ENCODE measurements at regions not wholly inside any gene's neighbourhood (a gene's known extent, or its start where the extent isn't known, plus 50 kb on each side); places are given as distances from the start of the nearest gene placed in this dataset.

- no peak overlapping the region for H3K27ac ChIP-seq (ENCODE audit: low read length)
- no peaks in the 10 kb centered on the region for H3K9me3 ChIP-seq
- ChIA-PET CTCF (no interaction called here), POLR2A (no interaction called here)
- no peaks in the 10 kb centered on the region for H3K4me1 ChIP-seq (ENCODE audit: control insufficient read depth in 1 of 2, extremely low read depth in 1 of 2, insufficient read depth in 2 of 2, low read length in 2 of 2)
- Mint-ChIP-seq H3K4me1 (no peaks in the 10 kb centered on the region), H3K4me3 (no peak overlapping the region), H3K36me3 (no peaks in the 10 kb centered on the region), H3K27ac (no peak overlapping the region), H3K9me3 (peaks cover 5 to 19% (median 7%) of the 10 kb centered on the region in 3 donors), H3K27me3 (no peaks in the 10 kb centered on the region)
- no peaks in the 10 kb centered on the region for H3K36me3 ChIP-seq (ENCODE audit: control insufficient read depth in 2 of 2, extremely low read depth in 1 of 2, insufficient read depth in 1 of 2, low read length in 1 of 2)
- ATAC-seq (replicated peaks in 1 of 4) (no peak), DNase-seq (no peak)
- 100% methylated on average over 2 of the region's 4 CpGs for WGBS (ENCODE audit: insufficient coverage)
- H3K4me3 ChIP-seq (ENCODE audit: control insufficient read depth in 1 of 2, extremely low read depth in 1 of 2, low read length in 1 of 2), result no peak overlapping the region
- no peaks in the 10 kb centered on the region for H3K27me3 ChIP-seq (replicated peaks in 1 of 2; ENCODE audit: control insufficient read depth in 2 of 2, extremely low read depth in 1 of 2, insufficient read depth in 2 of 2, low read length in 1 of 2)
Observed at GRCh38 chr4:23572382-23572781, 317.5 kb downstream of the PPARGC1A start.

DNA sequence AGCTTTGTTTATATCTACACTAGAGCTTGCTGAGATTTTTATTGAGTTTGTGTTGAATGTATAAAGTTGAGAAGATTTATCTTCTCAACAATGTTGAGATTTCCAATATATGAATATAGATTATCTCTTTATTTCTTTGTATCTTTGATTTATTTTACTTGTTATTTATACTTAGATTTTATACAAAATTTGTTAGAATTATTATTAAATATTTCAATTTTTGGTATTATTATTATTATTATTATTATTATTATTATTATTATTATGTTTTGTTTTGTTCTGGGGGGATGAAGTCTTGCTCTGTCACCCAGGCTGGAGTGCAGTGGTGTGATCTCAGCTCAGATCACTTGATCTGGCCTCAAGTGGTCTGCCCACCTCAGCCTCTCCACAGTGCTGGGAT, 322.5 kb downstream of the PPARGC1A start:
- H3K4me3 ChIP-seq (ENCODE audit: control insufficient read depth in 1 of 2, extremely low read depth in 1 of 2, low read length in 1 of 2), result no peak overlapping the region
- no peaks in the 10 kb centered on the region for H3K4me1 Mint-ChIP-seq
- ChIA-PET POLR2A (no interaction called here), CTCF (no interaction called here)
- peaks cover 3 to 15% (median 6%) of the 10 kb centered on the region in 3 donors for H3K9me3 Mint-ChIP-seq
- ATAC-seq (replicated peaks in 1 of 4) (no peak), DNase-seq (no peak)
- H3K4me1 ChIP-seq (ENCODE audit: control insufficient read depth in 1 of 2, extremely low read depth in 1 of 2, insufficient read depth in 2 of 2, low read length in 2 of 2), result no peaks in the 10 kb centered on the region
- H3K27ac ChIP-seq (ENCODE audit: low read length), result no peak overlapping the region
- no peaks in the 10 kb centered on the region for H3K36me3 Mint-ChIP-seq
- H3K36me3 ChIP-seq (ENCODE audit: control insufficient read depth in 2 of 2, extremely low read depth in 1 of 2, insufficient read depth in 1 of 2, low read length in 1 of 2), result no peaks in the 10 kb centered on the region
- no peaks in the 10 kb centered on the region for H3K27me3 Mint-ChIP-seq
- no peak overlapping the region for H3K27ac Mint-ChIP-seq
- no peak overlapping the region for H3K4me3 Mint-ChIP-seq
- no peaks in the 10 kb centered on the region for H3K27me3 ChIP-seq (replicated peaks in 1 of 2; ENCODE audit: control insufficient read depth in 2 of 2, extremely low read depth in 1 of 2, insufficient read depth in 2 of 2, low read length in 1 of 2)
- H3K9me3 ChIP-seq, result no peaks in the 10 kb centered on the region

DNA sequence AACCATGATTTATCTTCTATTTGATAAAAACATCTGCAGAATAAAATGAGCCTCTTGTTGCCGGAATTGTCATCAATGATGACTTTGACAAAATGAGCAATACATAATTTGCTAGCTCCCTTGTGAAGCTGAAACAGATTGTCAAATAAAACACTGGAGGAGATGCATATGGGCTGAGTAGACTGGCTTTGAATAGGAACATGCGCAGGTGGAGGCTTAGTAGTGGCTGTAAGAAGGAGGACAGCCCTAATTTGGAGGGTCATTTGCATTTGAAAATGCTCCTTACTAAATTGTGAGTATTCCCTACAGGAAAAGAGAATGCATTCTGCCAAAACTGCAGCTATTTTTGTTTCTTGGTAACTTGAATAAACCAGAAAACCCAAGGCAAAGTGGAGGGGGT, 329.1 kb downstream of the PPARGC1A start:
- CTCF ChIA-PET, result no interaction called here
- H3K27me3 ChIP-seq (replicated peaks in 1 of 2; ENCODE audit: control insufficient read depth in 2 of 2, extremely low read depth in 1 of 2, insufficient read depth in 2 of 2, low read length in 1 of 2), result no peaks in the 10 kb centered on the region
- H3K36me3 ChIP-seq (ENCODE audit: control insufficient read depth in 2 of 2, extremely low read depth in 1 of 2, insufficient read depth in 1 of 2, low read length in 1 of 2), result no peaks in the 10 kb centered on the region
- no peak for ATAC-seq (replicated peaks in 1 of 4)
- no peak overlapping the region for H3K27ac ChIP-seq (ENCODE audit: low read length)
- DNase-seq, result no peak
- no peaks in the 10 kb centered on the region for H3K9me3 ChIP-seq
- Mint-ChIP-seq H3K27ac (no peak overlapping the region), H3K4me1 (no peaks in the 10 kb centered on the region), H3K36me3 (no peaks in the 10 kb centered on the region), H3K4me3 (no peak overlapping the region), H3K27me3 (no peaks in the 10 kb centered on the region), H3K9me3 (peaks cover 13 to 18% (median 15%) of the 10 kb centered on the region in 3 donors)
- POLR2A ChIA-PET, result no interaction called here
- WGBS (ENCODE audit: insufficient coverage), result 100% methylated on average over 2 of the region's 2 CpGs
- no peaks in the 10 kb centered on the region for H3K4me1 ChIP-seq (ENCODE audit: control insufficient read depth in 1 of 2, extremely low read depth in 1 of 2, insufficient read depth in 2 of 2, low read length in 2 of 2)
- no peak overlapping the region for H3K4me3 ChIP-seq (ENCODE audit: control insufficient read depth in 1 of 2, extremely low read depth in 1 of 2, low read length in 1 of 2)

- Mint-ChIP-seq H3K9me3 (peaks cover 19% of the 10 kb centered on the region in 3 donors), H3K36me3 (no peaks in the 10 kb centered on the region), H3K27me3 (no peaks in the 10 kb centered on the region), H3K27ac (no peak overlapping the region), H3K4me1 (no peaks in the 10 kb centered on the region), H3K4me3 (no peak overlapping the region)
- ChIA-PET POLR2A (interaction anchor here in 1 of 2 donors (0.7 kb wide), 1 partner anchor 114 kb away, joined by 3 read pairs; no protein-coding TSS in a partner anchor), CTCF (no interaction called here)
- ATAC-seq (replicated peaks in 1 of 4) (no peak), DNase-seq (no peak)
- Histone ChIP-seq H3K4me3 (ENCODE audit: control insufficient read depth in 1 of 2, extremely low read depth in 1 of 2, low read length in 1 of 2) (no peak overlapping the region), H3K36me3 (ENCODE audit: control insufficient read depth in 2 of 2, extremely low read depth in 1 of 2, insufficient read depth in 1 of 2, low read length in 1 of 2) (no peaks in the 10 kb centered on the region), H3K27me3 (replicated peaks in 1 of 2; ENCODE audit: control insufficient read depth in 2 of 2, extremely low read depth in 1 of 2, insufficient read depth in 2 of 2, low read length in 1 of 2) (no peaks in the 10 kb centered on the region), H3K4me1 (ENCODE audit: control insufficient read depth in 1 of 2, extremely low read depth in 1 of 2, insufficient read depth in 2 of 2, low read length in 2 of 2) (no peaks in the 10 kb centered on the region), H3K9me3 (no peaks in the 10 kb centered on the region), H3K27ac (ENCODE audit: low read length) (no peak overlapping the region)
- no CpG with 5 or more reads among the region's 2 CpGs for WGBS (ENCODE audit: insufficient coverage)
Observed at GRCh38 chr4:23558101-23558500, 331.7 kb downstream of the PPARGC1A start.

DNA sequence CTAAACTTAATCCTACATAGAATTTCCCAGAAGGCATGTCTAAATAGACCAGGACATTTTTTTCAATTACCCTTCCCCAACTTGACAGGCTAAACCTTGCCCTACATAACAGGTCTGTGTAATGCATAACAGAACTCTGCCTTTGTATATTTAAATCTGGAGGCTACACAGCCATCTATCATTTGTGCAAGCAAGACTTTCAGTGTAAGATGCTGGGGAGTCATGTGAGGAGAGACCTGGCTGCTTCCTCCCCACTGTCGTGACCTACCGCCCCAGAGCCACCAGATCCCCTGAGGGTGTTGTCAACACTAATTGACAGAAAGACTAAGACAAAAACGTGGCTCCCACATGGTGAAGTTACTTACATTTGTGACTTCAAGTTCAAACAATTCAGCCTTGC, 342.2 kb downstream of the PPARGC1A start:
- H3K4me3 ChIP-seq (ENCODE audit: control insufficient read depth in 1 of 2, extremely low read depth in 1 of 2, low read length in 1 of 2), result no peak overlapping the region
- ChIA-PET POLR2A (no interaction called here), CTCF (no interaction called here)
- no peak for DNase-seq
- Mint-ChIP-seq H3K27ac (no peak overlapping the region), H3K4me3 (no peak overlapping the region), H3K27me3 (no peaks in the 10 kb centered on the region), H3K4me1 (no peaks in the 10 kb centered on the region), H3K9me3 (peaks cover 6 to 11% (median 6%) of the 10 kb centered on the region in 3 donors), H3K36me3 (no peaks in the 10 kb centered on the region)
- H3K36me3 ChIP-seq (ENCODE audit: control insufficient read depth in 2 of 2, extremely low read depth in 1 of 2, insufficient read depth in 1 of 2, low read length in 1 of 2), result no peaks in the 10 kb centered on the region
- H3K9me3 ChIP-seq, result no peaks in the 10 kb centered on the region
- H3K27me3 ChIP-seq (replicated peaks in 1 of 2; ENCODE audit: control insufficient read depth in 2 of 2, extremely low read depth in 1 of 2, insufficient read depth in 2 of 2, low read length in 1 of 2), result no peaks in the 10 kb centered on the region
- 63% methylated on average over 3 of the region's 3 CpGs for WGBS (ENCODE audit: insufficient coverage)
- no peak for ATAC-seq (replicated peaks in 1 of 4)
- no peaks in the 10 kb centered on the region for H3K4me1 ChIP-seq (ENCODE audit: control insufficient read depth in 1 of 2, extremely low read depth in 1 of 2, insufficient read depth in 2 of 2, low read length in 2 of 2)
- H3K27ac ChIP-seq (ENCODE audit: low read length), result no peak overlapping the region

GRCh38 chr4:23547096-23547495, 342.8 kb downstream of the PPARGC1A start:
- no CpG with 5 or more reads among the region's 2 CpGs for WGBS (ENCODE audit: insufficient coverage)
- Histone ChIP-seq H3K36me3 (ENCODE audit: control insufficient read depth in 2 of 2, extremely low read depth in 1 of 2, insufficient read depth in 1 of 2, low read length in 1 of 2) (no peaks in the 10 kb centered on the region), H3K27me3 (replicated peaks in 1 of 2; ENCODE audit: control insufficient read depth in 2 of 2, extremely low read depth in 1 of 2, insufficient read depth in 2 of 2, low read length in 1 of 2) (no peaks in the 10 kb centered on the region), H3K4me1 (ENCODE audit: control insufficient read depth in 1 of 2, extremely low read depth in 1 of 2, insufficient read depth in 2 of 2, low read length in 2 of 2) (no peaks in the 10 kb centered on the region), H3K9me3 (no peaks in the 10 kb centered on the region), H3K4me3 (ENCODE audit: control insufficient read depth in 1 of 2, extremely low read depth in 1 of 2, low read length in 1 of 2) (no peak overlapping the region), H3K27ac (ENCODE audit: low read length) (no peak overlapping the region)
- Mint-ChIP-seq H3K27ac (no peak overlapping the region), H3K27me3 (no peaks in the 10 kb centered on the region), H3K36me3 (no peaks in the 10 kb centered on the region), H3K9me3 (peaks cover 6 to 11% (median 6%) of the 10 kb centered on the region in 3 donors), H3K4me1 (no peaks in the 10 kb centered on the region), H3K4me3 (no peak overlapping the region)
- CTCF ChIA-PET, result no interaction called here
- ATAC-seq (replicated peaks in 1 of 4) (no peak), DNase-seq (no peak)
- POLR2A ChIA-PET, result no interaction called here

DNA sequence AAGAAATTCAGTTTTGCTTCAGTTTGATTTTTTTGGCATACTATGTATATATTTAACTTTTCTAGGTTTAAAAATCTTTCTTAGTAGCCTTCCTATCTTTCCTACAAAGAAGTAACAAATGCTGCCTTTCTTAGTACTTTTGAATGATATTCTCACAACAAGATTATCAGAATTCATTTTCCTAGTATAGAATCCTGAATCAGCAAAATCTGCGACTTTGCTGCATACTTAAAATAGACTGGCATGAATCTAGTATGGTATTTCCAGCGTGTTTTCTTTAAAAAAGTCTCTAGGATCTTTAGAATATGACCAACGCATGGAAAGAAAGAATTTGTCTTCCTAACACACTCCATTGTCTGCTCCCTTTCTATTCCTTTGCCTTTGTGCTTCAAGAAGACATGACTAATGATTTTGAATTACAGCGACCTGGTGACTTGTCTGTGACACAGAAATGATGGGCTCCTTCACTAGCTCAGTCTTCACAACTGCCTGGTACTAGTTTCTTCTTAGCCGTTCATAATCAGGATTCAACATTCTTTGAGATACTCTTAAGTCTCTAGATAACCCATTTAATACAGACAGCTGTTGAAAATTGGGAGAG, 349.8 kb downstream of the PPARGC1A start:
- Mint-ChIP-seq H3K9me3 (peaks cover 11 to 28% (median 20%) of the 10 kb centered on the region in 3 donors), H3K36me3 (no peaks in the 10 kb centered on the region), H3K4me3 (no peak overlapping the region), H3K27me3 (no peaks in the 10 kb centered on the region), H3K27ac (no peak overlapping the region), H3K4me1 (no peaks in the 10 kb centered on the region)
- 67% methylated on average over 3 of the region's 5 CpGs for whole genome bisulfite sequencing (ENCODE audit: insufficient coverage)
- Histone ChIP-seq H3K4me3 (ENCODE audit: control insufficient read depth in 1 of 2, extremely low read depth in 1 of 2, low read length in 1 of 2) (no peak overlapping the region), H3K4me1 (ENCODE audit: control insufficient read depth in 1 of 2, extremely low read depth in 1 of 2, insufficient read depth in 2 of 2, low read length in 2 of 2) (no peaks in the 10 kb centered on the region), H3K9me3 (no peaks in the 10 kb centered on the region), H3K36me3 (ENCODE audit: control insufficient read depth in 2 of 2, extremely low read depth in 1 of 2, insufficient read depth in 1 of 2, low read length in 1 of 2) (no peaks in the 10 kb centered on the region), H3K27me3 (replicated peaks in 1 of 2; ENCODE audit: control insufficient read depth in 2 of 2, extremely low read depth in 1 of 2, insufficient read depth in 2 of 2, low read length in 1 of 2) (no peaks in the 10 kb centered on the region), H3K27ac (ENCODE audit: low read length) (no peak overlapping the region)
- ChIA-PET POLR2A (no interaction called here), CTCF (no interaction called here)
- ATAC-seq (replicated peaks in 1 of 4) (no peak), DNase-seq (no peak)
